ENCODE measurements at regions not wholly inside any gene's neighbourhood (a gene's known extent, or its start where the extent isn't known, plus 50 kb on each side); places are given as distances from the start of the nearest gene placed in this dataset.

DNA sequence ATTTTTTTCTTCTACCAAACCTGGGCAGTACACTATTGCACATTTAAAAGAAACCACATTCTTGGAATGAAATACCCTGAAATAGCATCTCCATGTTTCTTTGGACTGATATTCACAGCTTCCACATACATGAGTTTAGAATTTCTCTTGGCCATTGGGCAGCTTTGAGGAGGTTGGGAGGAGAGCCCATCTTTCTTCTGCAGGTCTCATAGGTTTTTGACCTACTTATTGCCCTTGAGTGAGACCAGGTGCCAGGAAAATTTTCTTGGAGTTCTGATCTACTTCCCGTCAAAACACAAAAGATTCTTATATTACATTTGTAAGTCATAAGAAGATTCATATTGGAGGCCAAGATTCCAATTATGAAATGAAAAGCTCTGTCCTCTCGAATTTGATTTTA is 212.0 kb downstream of the IBTK start:
- Histone ChIP-seq H3K27ac (no peak overlapping the region), H3K36me3 (no peaks in the 10 kb centered on the region), H3K9me3 (no peaks in the 10 kb centered on the region), H3K27me3 (replicated peaks; ENCODE audit: insufficient read depth) (no peaks in the 10 kb centered on the region), H3K4me3 (no peak overlapping the region), H3K4me1 (ENCODE audit: control insufficient read depth in 1 of 2, low read depth in 2 of 2) (peaks cover 10 to 25% of the 10 kb centered on the region in 2 donors)
- TF ChIP-seq, protein P1, sequence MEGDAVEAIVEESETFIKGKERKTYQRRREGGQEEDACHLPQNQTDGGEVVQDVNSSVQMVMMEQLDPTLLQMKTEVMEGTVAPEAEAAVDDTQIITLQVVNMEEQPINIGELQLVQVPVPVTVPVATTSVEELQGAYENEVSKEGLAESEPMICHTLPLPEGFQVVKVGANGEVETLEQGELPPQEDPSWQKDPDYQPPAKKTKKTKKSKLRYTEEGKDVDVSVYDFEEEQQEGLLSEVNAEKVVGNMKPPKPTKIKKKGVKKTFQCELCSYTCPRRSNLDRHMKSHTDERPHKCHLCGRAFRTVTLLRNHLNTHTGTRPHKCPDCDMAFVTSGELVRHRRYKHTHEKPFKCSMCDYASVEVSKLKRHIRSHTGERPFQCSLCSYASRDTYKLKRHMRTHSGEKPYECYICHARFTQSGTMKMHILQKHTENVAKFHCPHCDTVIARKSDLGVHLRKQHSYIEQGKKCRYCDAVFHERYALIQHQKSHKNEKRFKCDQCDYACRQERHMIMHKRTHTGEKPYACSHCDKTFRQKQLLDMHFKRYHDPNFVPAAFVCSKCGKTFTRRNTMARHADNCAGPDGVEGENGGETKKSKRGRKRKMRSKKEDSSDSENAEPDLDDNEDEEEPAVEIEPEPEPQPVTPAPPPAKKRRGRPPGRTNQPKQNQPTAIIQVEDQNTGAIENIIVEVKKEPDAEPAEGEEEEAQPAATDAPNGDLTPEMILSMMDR (IDR thresholded peaks at IDR 0.05) = no peak
- no peak for DNase-seq (ENCODE audit: low spot score)
- ATAC-seq (ENCODE audit: insufficient number of reproducible peaks, low FRiP score, low read depth) = no peak

DNA sequence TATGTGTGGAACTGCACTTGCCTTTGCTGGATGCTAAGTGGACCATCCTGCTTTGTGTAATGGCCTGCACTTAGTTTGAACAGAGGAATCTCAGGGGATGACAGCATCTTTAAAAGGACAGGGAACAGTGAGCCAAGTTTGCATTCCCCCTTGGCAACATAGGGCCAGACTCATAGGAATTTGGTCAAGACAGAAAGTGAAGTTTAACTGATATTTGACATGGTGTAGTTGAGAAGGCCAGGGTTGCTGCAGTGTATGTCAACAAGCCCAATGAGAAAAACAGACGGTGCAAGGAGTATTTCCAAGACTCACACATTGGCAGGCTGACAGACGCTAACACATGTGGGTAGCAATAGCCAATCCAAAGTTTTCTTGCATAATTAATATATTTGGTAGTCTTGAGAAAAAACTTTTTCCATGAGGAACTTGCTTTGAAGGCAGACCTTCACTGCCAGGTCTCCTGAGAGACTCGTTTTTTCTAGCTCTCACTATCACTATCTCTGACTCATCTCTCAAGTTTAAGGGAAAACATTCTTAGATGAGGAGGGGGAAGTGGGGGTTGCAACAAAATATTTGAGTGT is 213.8 kb downstream of the IBTK start:
- no peak overlapping the region for H3K27ac ChIP-seq
- no peak for DNase-seq (ENCODE audit: low spot score)

DNA sequence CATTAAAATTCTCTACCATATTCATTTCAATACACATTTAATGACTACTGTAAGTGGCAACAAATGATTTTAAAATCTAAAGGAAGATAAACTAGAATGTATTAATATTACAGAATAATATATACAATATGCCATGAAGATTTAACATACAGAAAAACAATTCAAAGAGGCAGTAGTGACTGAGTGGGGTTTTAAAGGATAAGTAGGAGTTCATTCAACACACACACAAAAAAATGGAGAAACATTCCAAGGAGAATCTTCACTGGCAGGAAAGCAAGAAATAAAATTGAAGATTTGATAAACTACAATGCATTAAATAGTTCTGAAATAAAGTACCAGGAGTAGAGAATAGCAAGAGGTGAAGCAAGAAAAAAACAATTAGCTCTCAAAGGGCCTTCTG is 215.1 kb downstream of the IBTK start:
- TF ChIP-seq, protein P1 (IDR thresholded peaks at IDR 0.05) = no peak
- ATAC-seq (ENCODE audit: insufficient number of reproducible peaks, low FRiP score, low read depth) = no peak
- H3K27me3 ChIP-seq (replicated peaks; ENCODE audit: insufficient read depth) = no peaks in the 10 kb centered on the region
- no peaks in the 10 kb centered on the region for H3K9me3 ChIP-seq
- no peak overlapping the region for H3K4me3 ChIP-seq
- peaks cover 14 to 28% of the 10 kb centered on the region in 2 donors for H3K4me1 ChIP-seq (ENCODE audit: control insufficient read depth in 1 of 2, low read depth in 2 of 2)
- H3K27ac ChIP-seq = no peak overlapping the region
- no peaks in the 10 kb centered on the region for H3K36me3 ChIP-seq
- no peak for DNase-seq (ENCODE audit: low spot score)

More for the DNA sequence above, 213.8 kb downstream of the IBTK start:
- H3K4me1 ChIP-seq (ENCODE audit: control insufficient read depth in 1 of 2, low read depth in 2 of 2) = peaks cover 14 to 28% of the 10 kb centered on the region in 2 donors
- H3K36me3 ChIP-seq = no peaks in the 10 kb centered on the region
- ATAC-seq (ENCODE audit: insufficient number of reproducible peaks, low FRiP score, low read depth) = no peak
- TF ChIP-seq, protein P1 (IDR thresholded peaks at IDR 0.05) = no peak
- no peaks in the 10 kb centered on the region for H3K27me3 ChIP-seq (replicated peaks; ENCODE audit: insufficient read depth)
- no peak overlapping the region for H3K4me3 ChIP-seq
- no peaks in the 10 kb centered on the region for H3K9me3 ChIP-seq

DNA sequence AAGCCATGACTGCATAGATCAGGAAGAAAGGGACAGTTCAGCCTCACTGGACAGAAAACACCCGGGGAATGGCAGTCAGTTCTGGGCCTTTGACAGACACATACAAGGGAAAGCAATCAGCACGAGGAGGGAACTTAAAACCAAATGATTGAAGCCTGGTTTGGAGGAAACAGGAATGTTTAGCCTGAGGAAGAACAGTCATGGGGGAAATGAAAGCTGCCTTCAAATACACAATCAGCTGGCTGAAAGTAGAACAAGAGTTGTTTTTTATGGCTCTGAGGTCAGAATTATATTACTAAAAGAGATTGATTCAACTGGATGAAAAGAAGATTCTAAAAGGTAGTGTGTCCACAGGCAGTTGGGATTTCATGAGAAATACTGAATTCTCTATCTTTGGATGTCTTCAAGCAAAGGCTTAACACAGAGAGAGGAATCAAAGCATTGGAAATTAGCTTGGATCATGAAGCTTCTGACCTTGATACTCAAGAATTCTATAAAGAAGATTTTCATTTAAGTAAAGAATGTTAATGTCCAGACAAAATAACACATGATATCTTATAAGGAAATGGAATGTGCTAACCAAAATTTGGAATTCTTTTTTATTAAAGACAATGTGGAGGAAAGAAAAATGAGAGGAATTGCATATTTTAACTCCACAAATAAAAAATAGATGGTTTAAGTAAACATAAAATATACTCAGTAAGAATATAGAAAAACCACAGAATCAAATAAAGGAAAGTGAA is 216.6 kb downstream of the IBTK start:
- H3K27ac ChIP-seq = peak overlapping the region in 1 of 2 donors; percentile 53
- TF ChIP-seq, protein P1 (IDR thresholded peaks at IDR 0.05) = no peak
- H3K4me3 ChIP-seq = no peak overlapping the region
- no peak for DNase-seq (ENCODE audit: low spot score)
- no peaks in the 10 kb centered on the region for H3K27me3 ChIP-seq (replicated peaks; ENCODE audit: insufficient read depth)
- peaks cover 14 to 28% of the 10 kb centered on the region in 2 donors for H3K4me1 ChIP-seq (ENCODE audit: control insufficient read depth in 1 of 2, low read depth in 2 of 2)
- H3K36me3 ChIP-seq = no peaks in the 10 kb centered on the region
- no peaks in the 10 kb centered on the region for H3K9me3 ChIP-seq
- ATAC-seq (ENCODE audit: insufficient number of reproducible peaks, low FRiP score, low read depth) = no peak

DNA sequence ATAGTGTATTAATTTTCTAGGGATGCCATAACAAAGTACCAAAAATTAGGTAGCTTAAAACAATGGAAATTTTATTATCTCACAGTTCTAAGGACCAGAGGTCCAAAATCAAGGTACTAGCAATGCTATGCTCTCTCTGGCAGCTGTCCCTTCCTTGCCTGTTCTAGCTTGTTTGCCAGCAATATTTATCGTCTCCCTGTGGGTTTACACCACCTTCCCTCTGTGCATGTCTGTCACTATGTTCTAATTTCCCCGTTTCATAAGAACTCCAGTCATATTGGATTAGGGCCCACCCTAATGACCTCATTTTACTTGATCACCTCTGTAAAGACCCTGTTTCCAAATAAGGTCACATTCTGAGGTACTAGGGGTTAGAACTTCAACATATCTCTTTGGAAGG is 217.2 kb downstream of the IBTK start:
- peaks cover 14 to 28% of the 10 kb centered on the region in 2 donors for H3K4me1 ChIP-seq (ENCODE audit: control insufficient read depth in 1 of 2, low read depth in 2 of 2)
- DNase-seq (ENCODE audit: low spot score) = no peak
- no peak for ATAC-seq (ENCODE audit: insufficient number of reproducible peaks, low FRiP score, low read depth)
- no peaks in the 10 kb centered on the region for H3K36me3 ChIP-seq
- no peak overlapping the region for H3K4me3 ChIP-seq
- no peaks in the 10 kb centered on the region for H3K27me3 ChIP-seq (replicated peaks; ENCODE audit: insufficient read depth)
- no peaks in the 10 kb centered on the region for H3K9me3 ChIP-seq
- TF ChIP-seq, protein P1 (IDR thresholded peaks at IDR 0.05) = no peak
- peak overlapping the region in 1 of 2 donors; percentile 53 for H3K27ac ChIP-seq

All from thoracic aorta (tissue), 2 donors.